ENCODE measurements at regions not wholly inside any gene's neighbourhood (a gene's known extent, or its start where the extent isn't known, plus 50 kb on each side); places are given as distances from the start of the nearest gene placed in this dataset.
"Not testable (repeated sequence)": the region's sequence is repeated elsewhere in the genome, so short reads cannot be mapped to it uniquely, and the experiment has no call there.

- no peaks in the 10 kb centered on the region for H3K27me3 ChIP-seq (ENCODE audit: control insufficient read depth, insufficient read depth, low read length)
- DNase-seq (ENCODE audit: low read depth), result no peak
- H3K4me3 ChIP-seq (ENCODE audit: low read depth, low read length), result no peak overlapping the region
- no peaks in the 10 kb centered on the region for H3K36me3 ChIP-seq (ENCODE audit: control insufficient read depth, insufficient read depth, low read length)
- no peak for TF ChIP-seq CTCF (IDR thresholded peaks at IDR 0.05; ENCODE audit: insufficient read depth, low read length, poor library complexity, severe bottlenecking)
Observed at GRCh38 chr12:131413006-131413405, 297.9 kb upstream of the SFSWAP start.

- no peak for DNase-seq (ENCODE audit: low read depth)
Observed at GRCh38 chr12:131413471-131413870, 297.4 kb upstream of the SFSWAP start.

GRCh38 chr12:131414155-131414922 is 296.6 kb upstream of the SFSWAP start:
- H3K4me3 ChIP-seq (ENCODE audit: low read depth, low read length); DNase-seq (ENCODE audit: low read depth); H3K27me3 ChIP-seq (ENCODE audit: control insufficient read depth, insufficient read depth, low read length); H3K36me3 ChIP-seq (ENCODE audit: control insufficient read depth, insufficient read depth, low read length): not testable (repeated sequence)

More at GRCh38 chr12:131413471-131413870, 297.4 kb upstream of the SFSWAP start:
- Histone ChIP-seq H3K36me3 (ENCODE audit: control insufficient read depth, insufficient read depth, low read length) (no peaks in the 10 kb centered on the region), H3K27me3 (ENCODE audit: control insufficient read depth, insufficient read depth, low read length) (no peaks in the 10 kb centered on the region), H3K4me3 (ENCODE audit: low read depth, low read length) (no peak overlapping the region)
- no peak for TF ChIP-seq CTCF (IDR thresholded peaks at IDR 0.05; ENCODE audit: insufficient read depth, low read length, poor library complexity, severe bottlenecking)

- Histone ChIP-seq H3K27me3 (ENCODE audit: control insufficient read depth, insufficient read depth, low read length) (no peaks in the 10 kb centered on the region), H3K4me3 (ENCODE audit: low read depth, low read length) (no peak overlapping the region), H3K36me3 (ENCODE audit: control insufficient read depth, insufficient read depth, low read length) (no peaks in the 10 kb centered on the region)
- TF ChIP-seq CTCF (IDR thresholded peaks at IDR 0.05; ENCODE audit: insufficient read depth, low read length, poor library complexity, severe bottlenecking), result no peak
- DNase-seq (ENCODE audit: low read depth), result no peak
Observed at GRCh38 chr12:131415781-131416180, 295.1 kb upstream of the SFSWAP start.

GRCh38 chr12:131418121-131418520 is 292.8 kb upstream of the SFSWAP start:
- no peak for TF ChIP-seq CTCF (IDR thresholded peaks at IDR 0.05; ENCODE audit: insufficient read depth, low read length, poor library complexity, severe bottlenecking)
- DNase-seq (ENCODE audit: low read depth), result no peak
- H3K27me3 ChIP-seq (ENCODE audit: control insufficient read depth, insufficient read depth, low read length), result no peaks in the 10 kb centered on the region
- no peaks in the 10 kb centered on the region for H3K36me3 ChIP-seq (ENCODE audit: control insufficient read depth, insufficient read depth, low read length)
- no peak overlapping the region for H3K4me3 ChIP-seq (ENCODE audit: low read depth, low read length)

- Histone ChIP-seq H3K4me3 (ENCODE audit: low read depth, low read length) (no peak overlapping the region), H3K36me3 (ENCODE audit: control insufficient read depth, insufficient read depth, low read length) (no peaks in the 10 kb centered on the region), H3K27me3 (ENCODE audit: control insufficient read depth, insufficient read depth, low read length) (no peaks in the 10 kb centered on the region)
- TF ChIP-seq CTCF (IDR thresholded peaks at IDR 0.05; ENCODE audit: insufficient read depth, low read length, poor library complexity, severe bottlenecking), result no peak
- no peak for DNase-seq (ENCODE audit: low read depth)
Observed at GRCh38 chr12:131418884-131419283, 292.0 kb upstream of the SFSWAP start.
